GM12874 (cell line): ENCODE measurements at regions not wholly inside any gene's neighbourhood (a gene's known extent, or its start where the extent isn't known, plus 50 kb on each side); places are given as distances from the start of the nearest gene placed in this dataset.

Experiments
- CTCF ChIP-seq: IDR thresholded peaks from 2 replicates; pipeline ENCODE4 v1.5.1; 2011; ENCODE audit warnings: low read depth, mild to moderate bottlenecking, control low read depth, low read length, moderate library complexity; ENCODE audit not compliant: insufficient read depth

- no peak for TF ChIP-seq CTCF
Observed at GRCh38 chr1:96931136-96931535, 209.6 kb downstream of the PTBP2 start.

- no peak for TF ChIP-seq CTCF
Observed at GRCh38 chr1:96934282-96934681, 212.7 kb downstream of the PTBP2 start.

GRCh38 chr1:96944432-96945092, 223.0 kb downstream of the PTBP2 start:
- no peak for TF ChIP-seq CTCF

- no peak for TF ChIP-seq CTCF
Observed at GRCh38 chr1:96945509-96946084, 224.0 kb downstream of the PTBP2 start.

GRCh38 chr1:96955307-96956012, 233.9 kb downstream of the PTBP2 start:
- no peak for TF ChIP-seq CTCF

GRCh38 chr1:96962216-96962615, 240.6 kb downstream of the PTBP2 start:
- no peak for TF ChIP-seq CTCF

- no peak for TF ChIP-seq CTCF
Observed at GRCh38 chr1:96962751-96963211, 241.2 kb downstream of the PTBP2 start.
